PC-9 (cell line): ENCODE measurements at regions not wholly inside any gene's neighbourhood (a gene's known extent, or its start where the extent isn't known, plus 50 kb on each side); places are given as distances from the start of the nearest gene placed in this dataset.

Experiments used
- BruUV-seq: library from RNA; stranded (reverse); fragments of 400-500 nt; replicated peaks from 2 replicates; lab custom pipeline; 2021; lab: Mats Ljungman, UMichigan
- CTCF ChIA-PET: fragments of 300-600 bp; sonication (Branson Sonifier 250); formaldehyde crosslinking; loops from one replicate; lab custom pipeline; 2022; ENCODE audit warnings: antibody characterized with exemption; lab: Charles Lee
- POLR2A ChIA-PET: fragments of 300-600 bp; sonication (Branson Sonifier 250); formaldehyde crosslinking; loops from one replicate; lab custom pipeline; 2022; ENCODE audit warnings: antibody characterized with exemption; ENCODE audit not compliant: unreplicated experiment; lab: Charles Lee
- DNase-seq, 2 experiments: peaks; one replicate each; pipeline versions ENCODE4 v3.0.0 to v3.0.0-alpha.2; 2015 to 2022; ENCODE audit warnings: mixed read lengths in 1 of 2
- H2AFZ ChIP-seq: fragments of 200-600 bp; sonication (generic); 2 replicates; pipeline ENCODE4 v1.8.1; 2017; ENCODE audit warnings: antibody characterized with exemption
- H3F3A ChIP-seq: fragments of 200-600 bp; sonication (generic); 2 replicates; pipeline ENCODE4 v1.8.1; 2017; ENCODE audit warnings: antibody characterized with exemption, mild to moderate bottlenecking, low read depth; ENCODE audit not compliant: insufficient read depth
- H3K27ac ChIP-seq: fragments of 200-600 bp; sonication (generic); 2 replicates; pipeline ENCODE4 v1.6.1; 2016; ENCODE audit warnings: mixed run types
- H3K27me3 ChIP-seq: fragments of 200-600 bp; sonication (generic); 2 replicates; pipeline ENCODE4 v1.6.1; 2016; ENCODE audit warnings: low read depth, mixed run types; ENCODE audit not compliant: insufficient read depth
- H3K36me3 ChIP-seq: fragments of 200-600 bp; sonication (generic); 2 replicates; pipeline ENCODE4 v1.6.1; 2016; ENCODE audit warnings: low read depth, mixed run types
- H3K4me1 ChIP-seq: fragments of 200-600 bp; sonication (generic); replicated peaks from 2 replicates; pipeline ENCODE4 v1.6.1; 2016; ENCODE audit warnings: mixed run types; ENCODE audit not compliant: insufficient read depth
- H3K4me2 ChIP-seq: fragments of 200-600 bp; sonication (generic); 2 replicates; pipeline ENCODE4 v1.6.1; 2017; ENCODE audit warnings: mixed run types
- H3K4me3 ChIP-seq: fragments of 200-600 bp; sonication (generic); 2 replicates; pipeline ENCODE4 v1.6.1; 2016; ENCODE audit warnings: mixed run types
- H3K79me2 ChIP-seq: fragments of 200-600 bp; sonication (generic); 2 replicates; pipeline ENCODE4 v1.6.1; 2017; ENCODE audit warnings: low read depth, mixed run types
- H3K9me2 ChIP-seq: fragments of 200-600 bp; sonication (generic); 2 replicates; pipeline ENCODE4 v1.8.1; 2017; ENCODE audit warnings: mild to moderate bottlenecking; ENCODE audit not compliant: insufficient read depth
- H3K9me3 ChIP-seq: fragments of 200-600 bp; sonication (generic); 2 replicates; pipeline ENCODE4 v1.8.1; 2016; ENCODE audit warnings: low read depth; ENCODE audit not compliant: insufficient read depth
- H4K20me1 ChIP-seq: fragments of 200-600 bp; sonication (generic); 2 replicates; pipeline ENCODE4 v1.8.1; 2017; ENCODE audit not compliant: insufficient read depth
- EZH2 ChIP-seq: fragments of 200-600 bp; sonication (generic); IDR thresholded peaks from 2 replicates; pipeline ENCODE4 v1.8.0; 2017; ENCODE audit warnings: antibody characterized with exemption, low read depth
- intact Hi-C: fragments of 100-400 bp; cut with micrococcal nuclease; formaldehyde crosslinking; loops from one replicate; pipeline ENCODE4 v1.10.0; 2022; ENCODE audit not compliant: unreplicated experiment
- TF ChIP-seq, protein P1 (sequence below): fragments of 200-600 bp; sonication (generic); conservative IDR thresholded peaks from 2 replicates; pipeline ENCODE4 v1.6.1; 2017; ENCODE audit warnings: mixed run types, antibody characterized with exemption, mild to moderate bottlenecking, moderate library complexity

DNA sequence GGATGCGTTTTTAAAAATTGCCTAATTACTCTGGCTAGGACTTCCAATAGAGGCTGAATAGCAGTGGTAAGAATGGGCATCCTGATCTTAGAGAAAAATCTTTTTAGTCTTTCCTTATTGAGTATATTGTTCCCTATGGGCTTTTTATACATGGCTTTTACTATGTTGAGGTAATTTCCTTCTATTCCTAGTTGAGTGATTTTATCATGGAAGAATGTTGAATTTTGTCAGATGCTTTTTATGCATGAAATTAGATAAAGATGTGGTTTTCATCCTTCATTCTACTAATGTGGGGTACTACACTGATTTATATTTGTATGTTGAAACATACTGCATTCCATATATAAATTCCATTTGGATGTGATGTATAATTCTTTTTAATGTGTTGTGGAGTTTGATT, 2673.8 kb downstream of the PCDH9 start:
- no peaks in the 10 kb centered on the region; the same call in 1 of the 2 replicates for H3K9me2 ChIP-seq
- ChIA-PET CTCF (no interaction called here), POLR2A (no interaction called here)
- no peaks in the 10 kb centered on the region for H3K27me3 ChIP-seq
- no peak for TF ChIP-seq EZH2
- TF ChIP-seq, protein P1, sequence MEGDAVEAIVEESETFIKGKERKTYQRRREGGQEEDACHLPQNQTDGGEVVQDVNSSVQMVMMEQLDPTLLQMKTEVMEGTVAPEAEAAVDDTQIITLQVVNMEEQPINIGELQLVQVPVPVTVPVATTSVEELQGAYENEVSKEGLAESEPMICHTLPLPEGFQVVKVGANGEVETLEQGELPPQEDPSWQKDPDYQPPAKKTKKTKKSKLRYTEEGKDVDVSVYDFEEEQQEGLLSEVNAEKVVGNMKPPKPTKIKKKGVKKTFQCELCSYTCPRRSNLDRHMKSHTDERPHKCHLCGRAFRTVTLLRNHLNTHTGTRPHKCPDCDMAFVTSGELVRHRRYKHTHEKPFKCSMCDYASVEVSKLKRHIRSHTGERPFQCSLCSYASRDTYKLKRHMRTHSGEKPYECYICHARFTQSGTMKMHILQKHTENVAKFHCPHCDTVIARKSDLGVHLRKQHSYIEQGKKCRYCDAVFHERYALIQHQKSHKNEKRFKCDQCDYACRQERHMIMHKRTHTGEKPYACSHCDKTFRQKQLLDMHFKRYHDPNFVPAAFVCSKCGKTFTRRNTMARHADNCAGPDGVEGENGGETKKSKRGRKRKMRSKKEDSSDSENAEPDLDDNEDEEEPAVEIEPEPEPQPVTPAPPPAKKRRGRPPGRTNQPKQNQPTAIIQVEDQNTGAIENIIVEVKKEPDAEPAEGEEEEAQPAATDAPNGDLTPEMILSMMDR = no peak
- DNase-seq = no peak
- intact Hi-C loops = no loop called here
- H2AFZ ChIP-seq = no peak overlapping the region
- H3K4me1 ChIP-seq = no peaks in the 10 kb centered on the region
- no peak overlapping the region for H3K4me3 ChIP-seq
- H3K27ac ChIP-seq = no peak overlapping the region
- H4K20me1 ChIP-seq = no peaks in the 10 kb centered on the region
- no peaks in the 10 kb centered on the region for H3K36me3 ChIP-seq
- H3F3A ChIP-seq = no peaks in the 10 kb centered on the region
- no peak overlapping the region for H3K4me2 ChIP-seq
- no peaks in the 10 kb centered on the region; the same call in 1 of the 2 replicates for H3K9me3 ChIP-seq
- no peaks in the 10 kb centered on the region for H3K79me2 ChIP-seq
- BruUV-seq = no TSS peak

DNA sequence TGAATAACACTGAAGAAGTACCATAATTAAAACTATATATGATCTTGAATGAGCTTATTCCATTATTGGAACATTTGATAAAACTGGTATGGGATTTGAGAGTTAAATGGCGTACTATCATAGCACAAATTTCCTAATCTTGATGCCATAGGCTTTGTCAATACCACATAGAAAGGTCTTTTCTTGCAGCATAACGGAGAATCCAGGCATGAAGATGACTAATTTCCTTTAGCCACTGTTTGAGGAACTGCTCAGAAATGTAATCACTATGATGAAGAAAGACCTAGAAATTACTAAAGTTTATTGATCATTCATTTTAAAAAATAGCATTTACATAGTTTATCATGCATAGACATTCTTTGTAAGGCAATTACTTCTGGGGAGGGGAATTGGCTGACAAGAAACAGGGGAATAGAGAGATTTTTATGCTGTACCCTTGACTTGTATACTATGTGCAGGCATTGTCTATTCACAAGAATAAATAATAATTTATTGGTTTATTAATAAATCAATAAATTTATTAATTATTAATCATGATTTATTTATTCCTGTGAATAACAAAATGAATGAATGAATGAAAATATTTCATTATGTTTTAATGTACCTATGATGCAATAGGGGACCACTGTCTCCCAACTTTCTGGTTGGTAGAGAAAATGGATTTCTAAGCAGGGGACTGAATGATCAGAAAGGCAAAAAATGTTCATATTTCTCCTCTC, 2676.6 kb downstream of the PCDH9 start:
- no peaks in the 10 kb centered on the region for H3K36me3 ChIP-seq
- no peak for DNase-seq
- H3K9me3 ChIP-seq = no peaks in the 10 kb centered on the region; the same call in 1 of the 2 replicates
- intact Hi-C loops = no loop called here
- H3K27me3 ChIP-seq = no peaks in the 10 kb centered on the region
- POLR2A ChIA-PET = no interaction called here
- no peak overlapping the region for H3K4me2 ChIP-seq
- H3K27ac ChIP-seq = no peak overlapping the region
- H3K79me2 ChIP-seq = no peaks in the 10 kb centered on the region
- H3F3A ChIP-seq = no peaks in the 10 kb centered on the region
- CTCF ChIA-PET = no interaction called here
- H2AFZ ChIP-seq = no peak overlapping the region
- H4K20me1 ChIP-seq = no peaks in the 10 kb centered on the region
- no peaks in the 10 kb centered on the region for H3K4me1 ChIP-seq
- no peak overlapping the region for H3K4me3 ChIP-seq
- no TSS peak for BruUV-seq
- no peaks in the 10 kb centered on the region; the same call in 1 of the 2 replicates for H3K9me2 ChIP-seq
- TF ChIP-seq EZH2 = no peak
- TF ChIP-seq, protein P1 = no peak

- no peaks in the 10 kb centered on the region; the same call in 1 of the 2 replicates for H3K9me2 ChIP-seq
- H3K27ac ChIP-seq = no peak overlapping the region
- ChIA-PET POLR2A (no interaction called here), CTCF (no interaction called here)
- no peak overlapping the region for H3K4me3 ChIP-seq
- no peak for TF ChIP-seq EZH2
- TF ChIP-seq, protein P1 = no peak
- no peaks in the 10 kb centered on the region for H4K20me1 ChIP-seq
- no peaks in the 10 kb centered on the region for H3K4me1 ChIP-seq
- H3K36me3 ChIP-seq = no peaks in the 10 kb centered on the region
- H3K27me3 ChIP-seq = no peaks in the 10 kb centered on the region
- intact Hi-C loops = no loop called here
- no peaks in the 10 kb centered on the region for H3F3A ChIP-seq
- no TSS peak for BruUV-seq
- H2AFZ ChIP-seq = no peak overlapping the region
- DNase-seq = peak in 1 of 2 experiments; percentile 37
- H3K9me3 ChIP-seq = no peaks in the 10 kb centered on the region; the same call in 1 of the 2 replicates
- no peak overlapping the region for H3K4me2 ChIP-seq
- H3K79me2 ChIP-seq = no peaks in the 10 kb centered on the region
Observed at GRCh38 chr13:64551755-64552154, 2678.4 kb downstream of the PCDH9 start.
